ENCODE measurements at regions not wholly inside any gene's neighbourhood (a gene's known extent, or its start where the extent isn't known, plus 50 kb on each side); places are given as distances from the start of the nearest gene placed in this dataset.

GRCh38 chr12:126343321-126343720 is 1278.1 kb downstream of the AACS start:
- no peak for TF ChIP-seq CTCF (IDR thresholded peaks at IDR 0.05; ENCODE audit: low read depth, low read length)
- H3K36me3 ChIP-seq: no peaks in the 10 kb centered on the region
- no peaks in the 10 kb centered on the region for H3K9me3 ChIP-seq (ENCODE audit: severe bottlenecking)

GRCh38 chr12:126346087-126346486 is 1280.9 kb downstream of the AACS start:
- Histone ChIP-seq H3K36me3 (no peaks in the 10 kb centered on the region), H3K4me3 (ENCODE audit: low read depth, low read length) (no peak overlapping the region), H3K9me3 (ENCODE audit: severe bottlenecking) (no peaks in the 10 kb centered on the region), H3K27ac (no peak overlapping the region), H3K27me3 (ENCODE audit: insufficient read depth, low read depth, severe bottlenecking) (peaks cover 19% of the 10 kb centered on the region)
- no peak for DNase-seq
- no peak for TF ChIP-seq CTCF (IDR thresholded peaks at IDR 0.05; ENCODE audit: low read depth, low read length)

More at GRCh38 chr12:126343321-126343720, 1278.1 kb downstream of the AACS start:
- Histone ChIP-seq H3K4me3 (ENCODE audit: low read depth, low read length) (no peak overlapping the region), H3K27ac (no peak overlapping the region), H3K27me3 (ENCODE audit: insufficient read depth, low read depth, severe bottlenecking) (peaks cover 23% of the 10 kb centered on the region)
- DNase-seq: no peak

GRCh38 chr12:126347421-126347820 is 1282.2 kb downstream of the AACS start:
- H3K36me3 ChIP-seq: no peaks in the 10 kb centered on the region
- H3K27me3 ChIP-seq (ENCODE audit: insufficient read depth, low read depth, severe bottlenecking): peaks cover 12% of the 10 kb centered on the region
- no peaks in the 10 kb centered on the region for H3K9me3 ChIP-seq (ENCODE audit: severe bottlenecking)
- TF ChIP-seq CTCF (IDR thresholded peaks at IDR 0.05; ENCODE audit: low read depth, low read length): peak; percentile 49
- peak; percentile 9 for DNase-seq
- H3K4me3 ChIP-seq (ENCODE audit: low read depth, low read length): no peak overlapping the region
- H3K27ac ChIP-seq: no peak overlapping the region

- TF ChIP-seq CTCF (IDR thresholded peaks at IDR 0.05; ENCODE audit: low read depth, low read length): no peak
- Histone ChIP-seq H3K36me3 (no peaks in the 10 kb centered on the region), H3K4me3 (ENCODE audit: low read depth, low read length) (no peak overlapping the region), H3K9me3 (ENCODE audit: severe bottlenecking) (peaks cover 2% of the 10 kb centered on the region), H3K27ac (no peak overlapping the region), H3K27me3 (ENCODE audit: insufficient read depth, low read depth, severe bottlenecking) (peaks cover 15% of the 10 kb centered on the region)
- DNase-seq: no peak
These were observed 1284.1 kb downstream of the AACS start for GRCh38 chr12:126349383-126349782.

GRCh38 chr12:126353604-126354003 is 1288.4 kb downstream of the AACS start:
- no peak overlapping the region for H3K4me3 ChIP-seq (ENCODE audit: low read depth, low read length)
- peaks cover 12% of the 10 kb centered on the region for H3K27me3 ChIP-seq (ENCODE audit: insufficient read depth, low read depth, severe bottlenecking)
- no peak for DNase-seq
- peaks cover 3% of the 10 kb centered on the region for H3K9me3 ChIP-seq (ENCODE audit: severe bottlenecking)
- no peak for TF ChIP-seq CTCF (IDR thresholded peaks at IDR 0.05; ENCODE audit: low read depth, low read length)
- H3K27ac ChIP-seq: no peak overlapping the region
- H3K36me3 ChIP-seq: no peaks in the 10 kb centered on the region

GRCh38 chr12:126354633-126355032 is 1289.4 kb downstream of the AACS start:
- Histone ChIP-seq H3K27ac (no peak overlapping the region), H3K27me3 (ENCODE audit: insufficient read depth, low read depth, severe bottlenecking) (peaks cover 9% of the 10 kb centered on the region), H3K36me3 (no peaks in the 10 kb centered on the region), H3K9me3 (ENCODE audit: severe bottlenecking) (peaks cover 3% of the 10 kb centered on the region), H3K4me3 (ENCODE audit: low read depth, low read length) (no peak overlapping the region)
- DNase-seq: no peak
- TF ChIP-seq CTCF (IDR thresholded peaks at IDR 0.05; ENCODE audit: low read depth, low read length): no peak
